HG02884 (cell line): ENCODE measurements at regions not wholly inside any gene's neighbourhood (a gene's known extent, or its start where the extent isn't known, plus 50 kb on each side); places are given as distances from the start of the nearest gene placed in this dataset.
A peak's percentile ranks its signal among the peaks of the same experiment; 100 is the strongest.
"Not testable (repeated sequence)": the region's sequence is repeated elsewhere in the genome, so short reads cannot be mapped to it uniquely, and the experiment has no call there.

Experiments
- ATAC-seq: cut with Tn5 transposase; IDR thresholded peaks from one replicate; pipeline ENCODE4 v1.9.1; 2021; ENCODE audit warnings: mild to moderate bottlenecking, moderate library complexity; ENCODE audit not compliant: unreplicated experiment

GRCh38 chr5:145467446-145467845 lies 367.7 kb downstream of the PRELID2 start:
- no peak for ATAC-seq

GRCh38 chr5:145466533-145466932 lies 368.6 kb downstream of the PRELID2 start:
- no peak for ATAC-seq

- no peak for ATAC-seq
Measured at GRCh38 chr5:145465474-145466263, 369.5 kb downstream of the PRELID2 start.

- ATAC-seq, result no peak
Measured at GRCh38 chr5:145464171-145464570, 371.0 kb downstream of the PRELID2 start.

DNA sequence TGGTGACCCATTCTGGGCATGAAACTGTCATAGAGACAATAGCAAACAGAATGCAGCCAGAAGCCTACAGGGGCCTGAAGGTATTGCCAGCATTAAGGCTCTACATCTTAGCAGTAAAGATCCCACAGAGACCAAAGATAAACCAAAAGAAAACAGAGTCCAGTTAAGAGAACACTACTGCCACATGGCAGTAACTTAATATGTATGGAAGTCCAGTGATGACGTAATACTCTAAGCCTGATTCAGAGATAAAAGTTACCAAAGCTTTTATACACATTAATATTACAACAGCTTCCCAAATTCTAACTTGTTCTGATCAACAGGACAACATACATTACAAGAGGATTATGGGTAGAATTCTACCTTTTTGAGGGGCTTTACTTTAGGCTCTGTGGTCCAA lies 371.5 kb downstream of the PRELID2 start:
- ATAC-seq, result no peak

DNA sequence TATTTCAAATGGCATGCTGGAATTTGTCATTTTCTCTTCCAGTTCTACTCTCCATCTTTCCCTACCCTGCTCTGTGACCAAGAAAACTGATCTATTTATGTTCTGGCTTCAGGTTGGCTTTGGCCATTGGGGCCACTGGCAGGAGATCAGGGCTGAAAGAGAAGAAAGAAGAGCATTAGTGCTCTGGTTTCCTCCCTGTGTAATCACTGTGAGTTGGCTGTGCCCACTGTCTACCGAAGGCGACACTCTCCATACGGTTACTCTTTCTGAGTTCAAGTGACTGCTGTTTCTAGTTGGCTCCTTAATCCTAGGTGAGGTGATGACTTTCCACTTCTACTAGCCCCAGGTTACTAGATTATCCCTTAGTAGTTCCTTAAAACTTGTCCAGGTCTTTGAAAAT lies 372.6 kb downstream of the PRELID2 start:
- no peak for ATAC-seq

DNA sequence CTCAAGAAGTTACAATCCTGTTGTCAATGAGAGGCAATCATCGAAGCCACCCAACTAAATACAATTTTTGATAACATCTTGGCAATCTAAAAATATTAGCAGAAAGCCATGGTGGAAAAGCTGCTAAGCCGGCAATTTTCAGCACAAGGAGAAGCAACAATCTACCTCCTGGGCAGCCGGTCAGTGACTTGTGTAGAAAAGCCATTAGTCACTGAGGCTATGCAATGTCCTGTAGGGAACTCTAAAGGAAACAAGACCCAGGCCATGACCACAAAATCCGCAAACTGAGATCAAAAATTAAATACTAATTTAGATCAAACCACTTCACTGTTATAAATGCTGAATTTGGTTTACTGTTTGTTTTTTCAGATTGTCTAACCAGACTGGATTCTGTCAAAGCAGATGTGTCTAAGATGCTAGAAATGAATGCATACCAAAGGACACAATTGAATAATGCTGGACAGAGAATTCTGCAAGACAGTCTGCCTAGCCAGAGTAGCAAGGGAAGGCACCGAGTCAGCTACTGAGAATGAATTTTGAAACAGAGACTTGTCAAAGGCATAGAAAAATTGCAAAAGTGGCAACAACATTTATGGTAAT lies 384.8 kb downstream of the PRELID2 start:
- ATAC-seq, result no peak

DNA sequence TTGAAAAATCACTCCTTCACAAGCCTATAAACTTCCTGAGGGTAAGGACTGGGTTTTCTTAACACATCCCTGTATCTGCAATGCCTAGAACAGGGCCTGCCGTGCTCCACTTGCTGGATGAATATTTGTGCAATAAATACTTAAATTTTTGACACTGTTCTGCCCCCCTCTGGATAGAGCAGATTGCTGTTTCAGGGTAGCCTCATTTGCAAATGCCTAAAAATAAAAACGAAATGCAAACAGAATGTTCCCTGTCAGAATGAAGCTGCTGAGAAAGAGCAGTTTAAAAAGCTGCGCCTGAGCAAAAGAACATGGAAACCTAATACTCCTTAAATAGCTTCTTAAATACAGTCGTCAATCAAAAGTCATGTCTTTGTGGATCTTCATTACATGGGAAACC lies 385.3 kb downstream of the PRELID2 start:
- ATAC-seq, result no peak

- not testable (repeated sequence) for ATAC-seq
Measured at GRCh38 chr5:145446875-145447274, 388.3 kb downstream of the PRELID2 start.

- no peak for ATAC-seq
Measured at GRCh38 chr5:145446412-145446811, 388.7 kb downstream of the PRELID2 start.

GRCh38 chr5:145445027-145445426 lies 390.1 kb downstream of the PRELID2 start:
- ATAC-seq, result no peak

DNA sequence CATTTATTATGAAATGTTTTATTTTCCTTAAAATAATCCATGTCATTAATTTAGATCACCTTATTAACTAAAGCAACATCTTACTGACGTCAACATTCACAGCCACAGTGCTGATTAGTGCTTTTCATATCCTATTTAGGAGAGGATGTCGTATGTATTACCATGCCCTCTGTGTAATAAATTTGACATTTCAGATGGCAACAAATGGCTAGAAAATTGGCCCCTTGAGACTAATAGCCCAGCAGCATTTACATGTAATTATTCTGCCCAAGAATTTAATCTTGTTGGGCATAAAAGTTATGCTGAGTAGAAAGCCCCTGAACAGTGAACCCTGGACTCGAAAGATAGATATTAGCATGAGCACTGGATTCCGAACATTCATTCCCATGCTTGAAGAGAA lies 391.2 kb downstream of the PRELID2 start:
- ATAC-seq, result no peak

- ATAC-seq, result no peak
Measured at GRCh38 chr5:145443366-145443765, 391.8 kb downstream of the PRELID2 start.

DNA sequence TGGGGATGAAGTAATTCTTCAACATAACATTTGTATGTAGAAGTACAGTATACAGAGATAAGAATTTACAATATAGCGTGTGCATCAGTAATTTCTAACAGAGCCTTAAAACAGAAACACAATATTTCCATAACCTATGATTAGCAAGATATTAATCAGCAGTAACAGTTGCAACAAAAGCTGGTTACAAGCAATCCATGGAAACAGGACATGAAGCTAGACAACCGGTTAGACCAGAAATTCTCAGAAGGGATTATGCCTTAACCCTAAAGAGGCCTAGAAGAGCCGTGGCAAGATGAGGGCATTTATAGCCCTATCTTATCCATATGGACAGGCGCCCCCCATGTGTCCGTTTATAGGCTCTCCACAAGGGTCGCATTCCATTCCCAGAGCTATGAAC lies 392.5 kb downstream of the PRELID2 start:
- not testable (repeated sequence) for ATAC-seq

DNA sequence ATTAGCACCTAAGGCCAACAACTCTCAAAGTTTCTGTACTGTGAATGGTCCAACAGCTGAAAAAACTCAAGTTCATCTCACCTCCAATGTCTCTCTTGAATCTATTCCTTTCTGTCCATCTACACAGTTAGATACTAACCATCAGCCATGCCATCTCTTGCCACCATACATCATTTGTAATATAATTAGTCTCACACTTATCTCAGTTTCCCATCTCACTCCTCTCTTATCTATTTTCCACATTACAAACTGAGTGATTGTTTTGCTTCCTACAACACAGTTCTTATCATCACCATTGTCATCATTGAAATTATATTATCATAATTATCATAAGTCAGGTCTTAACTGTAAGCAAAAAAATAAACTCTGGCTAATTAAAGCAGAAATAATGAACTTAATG lies 393.9 kb downstream of the PRELID2 start:
- ATAC-seq, result no peak

DNA sequence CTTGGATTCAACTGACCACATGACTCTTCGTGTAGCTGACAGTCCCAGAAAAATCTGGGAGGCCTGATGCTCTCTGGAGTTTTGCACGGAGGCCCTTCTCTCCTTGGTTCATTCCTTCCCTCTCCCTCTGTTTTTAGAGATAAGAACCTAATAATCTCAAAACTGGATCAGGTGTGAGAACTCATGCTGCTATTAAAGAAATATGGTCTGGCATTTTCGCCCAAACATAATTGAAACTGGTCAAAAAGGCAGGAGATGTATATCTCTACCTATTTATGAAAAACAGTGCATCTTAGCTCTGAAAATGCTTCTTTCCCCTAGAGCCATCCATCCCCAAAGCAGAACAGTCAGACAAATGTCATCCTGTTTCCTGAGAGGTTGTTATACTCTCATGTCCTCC lies 397.5 kb downstream of the PRELID2 start:
- no peak for ATAC-seq

GRCh38 chr5:145433077-145433476 lies 402.1 kb downstream of the PRELID2 start:
- ATAC-seq, result no peak

GRCh38 chr5:145429170-145429569 lies 406.0 kb downstream of the PRELID2 start:
- ATAC-seq, result peak; percentile 81

DNA sequence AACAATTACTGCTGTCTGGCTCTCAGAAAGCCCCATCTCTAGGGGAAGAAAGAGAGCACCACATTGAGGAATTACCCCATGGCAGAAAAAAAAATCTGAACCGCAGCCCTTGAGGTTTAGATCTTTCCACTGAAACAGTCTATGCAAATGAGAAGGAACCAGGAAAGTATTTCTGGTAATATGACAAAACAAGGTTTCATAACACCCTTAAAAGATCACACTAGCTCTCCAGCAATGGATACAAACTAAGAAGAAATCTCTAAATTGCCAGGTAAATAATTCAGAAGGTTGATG lies 427.1 kb downstream of the PRELID2 start:
- ATAC-seq, result peak; percentile 64

DNA sequence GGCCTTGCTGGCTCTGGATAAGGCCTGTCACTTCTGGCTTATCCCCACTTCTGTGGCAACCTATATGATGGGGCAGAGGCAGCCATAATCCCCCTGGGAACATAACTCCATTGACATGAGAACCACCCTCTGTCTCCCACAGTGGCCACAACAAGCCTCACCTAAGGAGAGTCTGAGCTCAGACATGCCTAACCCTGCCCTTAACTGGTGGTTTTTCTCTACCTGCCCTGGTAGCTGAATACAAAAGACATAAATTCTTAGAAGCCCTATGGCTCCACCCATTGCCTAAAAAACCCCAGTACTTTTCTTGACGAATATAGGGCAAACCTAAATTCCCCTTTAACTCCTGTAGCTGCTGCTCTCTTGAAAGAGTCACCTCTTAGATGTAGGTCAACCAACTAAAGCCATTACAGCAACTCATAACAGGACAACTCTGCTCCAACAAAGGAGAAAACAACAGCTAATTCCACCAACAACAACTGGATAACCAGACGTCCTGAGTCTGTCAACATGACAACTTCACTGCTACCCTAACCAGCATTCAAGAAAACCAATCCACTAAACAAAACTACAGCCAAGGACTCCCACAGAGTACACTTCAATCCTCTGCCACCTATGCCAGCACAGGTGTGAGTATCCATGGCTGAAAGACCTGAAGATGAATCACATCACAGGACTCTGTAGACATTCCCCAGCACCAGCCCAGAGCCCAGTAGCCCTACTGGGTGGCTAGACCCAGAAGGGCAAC lies 427.7 kb downstream of the PRELID2 start:
- ATAC-seq, result peak; percentile 61

DNA sequence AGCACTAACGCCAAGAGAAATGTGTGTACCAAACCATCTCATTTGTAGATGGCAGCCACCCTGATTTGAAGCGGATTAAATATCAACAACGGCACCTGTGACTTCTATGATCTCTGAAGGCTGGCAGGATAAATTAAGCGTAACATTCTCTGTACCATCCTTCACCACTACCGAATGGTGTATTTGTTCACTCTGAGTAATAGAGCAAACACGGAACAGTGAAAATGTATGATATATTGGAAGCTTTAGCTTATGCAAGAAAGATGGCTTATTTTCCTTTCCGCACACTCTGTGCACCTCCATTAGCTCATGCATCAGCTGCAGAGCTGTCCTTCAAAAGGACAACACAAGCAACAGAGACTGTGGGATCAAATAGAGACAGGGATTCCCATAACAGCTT lies 431.1 kb downstream of the PRELID2 start:
- ATAC-seq, result no peak

- no peak for ATAC-seq
Measured at GRCh38 chr5:145396888-145397287, 438.3 kb downstream of the PRELID2 start.
